Thyroid gland (tissue), 4 donors: ENCODE measurements at regions not wholly inside any gene's neighbourhood (a gene's known extent, or its start where the extent isn't known, plus 50 kb on each side); places are given as distances from the start of the nearest gene placed in this dataset.

Experiments
- DNase-seq, 2 donors: peaks; one replicate each; pipeline ENCODE4 v3.0.0-alpha.2; 2019
- H3K27ac ChIP-seq, 3 donors: fragments of 200-600 bp; sonication (generic); 1 replicate in 2 of 3; 2 replicates in 1 of 3; pipeline ENCODE4 v1.5.1; 2016 to 2019; ENCODE audit warnings: mild to moderate bottlenecking in 1 of 3, moderate library complexity in 1 of 3
- H3K27me3 ChIP-seq: fragments of 200-600 bp; sonication (generic); one replicate; pipeline ENCODE4 v1.5.1; 2019
- H3K36me3 ChIP-seq, 2 donors: fragments of 200-600 bp; sonication (generic); one replicate each; pipeline ENCODE4 v1.5.1; 2016 to 2019
- H3K4me1 ChIP-seq, 2 donors: fragments of 200-600 bp; sonication (generic); one replicate each; pipeline ENCODE4 v1.5.1; 2017 to 2019
- H3K4me3 ChIP-seq, 3 donors: fragments of 200-600 bp; sonication (generic); replicated peaks in 1 of 3; 1 replicate in 2 of 3; 2 replicates in 1 of 3; pipeline ENCODE4 v1.5.1; 2016; ENCODE audit warnings: mild to moderate bottlenecking in 1 of 3
- H3K9me3 ChIP-seq: fragments of 200-600 bp; sonication (generic); one replicate; pipeline ENCODE4 v1.5.1; 2017
- CTCF ChIP-seq, 6 experiments: fragments of 200-600 bp in 3 of 6; fragments of 450-650 bp in 3 of 6; sonication (generic) in 3 of 6; IDR thresholded peaks; one replicate each; pipeline ENCODE4 v1.5.1; 2016 to 2019; ENCODE audit warnings: antibody characterized with exemption in 6 of 6, mild to moderate bottlenecking in 2 of 6, inconsistent platforms in 1 of 6, moderate library complexity in 1 of 6
- POLR2A ChIP-seq, 2 donors: fragments of 450-650 bp; IDR thresholded peaks; one replicate each; pipeline ENCODE4 v1.6.1; 2017; ENCODE audit warnings: antibody characterized with exemption in 2 of 2, mild to moderate bottlenecking in 2 of 2, moderate library complexity in 1 of 2
- WGBS, 2 donors: methylation state at CpG; one replicate each; pipeline ENCODE4 v1.1.5; 2017; 5-methylcytosine and 5-hydroxymethylcytosine counted together
- intact Hi-C: fragments of 100-400 bp; cut with DNase I; formaldehyde crosslinking; loops from one replicate; pipeline ENCODE4 v1.15.1; 2023

GRCh38 chr11:111439901-111440300, 60.8 kb upstream of the POU2AF1 start:
- Histone ChIP-seq H3K4me1 (peaks cover 33 to 35% of the 10 kb centered on the region in 2 donors), H3K9me3 (no peaks in the 10 kb centered on the region), H3K4me3 (no peak overlapping the region), H3K36me3 (no peaks in the 10 kb centered on the region), H3K27me3 (no peaks in the 10 kb centered on the region), H3K27ac (no peak overlapping the region)
- no peak for DNase-seq
- intact Hi-C loops = no loop called here
- 94 to 100% methylated on average over 1 of the region's 1 CpG for WGBS, 2 donors
- no peak for TF ChIP-seq POLR2A (IDR thresholded peaks at IDR 0.05)

DNA sequence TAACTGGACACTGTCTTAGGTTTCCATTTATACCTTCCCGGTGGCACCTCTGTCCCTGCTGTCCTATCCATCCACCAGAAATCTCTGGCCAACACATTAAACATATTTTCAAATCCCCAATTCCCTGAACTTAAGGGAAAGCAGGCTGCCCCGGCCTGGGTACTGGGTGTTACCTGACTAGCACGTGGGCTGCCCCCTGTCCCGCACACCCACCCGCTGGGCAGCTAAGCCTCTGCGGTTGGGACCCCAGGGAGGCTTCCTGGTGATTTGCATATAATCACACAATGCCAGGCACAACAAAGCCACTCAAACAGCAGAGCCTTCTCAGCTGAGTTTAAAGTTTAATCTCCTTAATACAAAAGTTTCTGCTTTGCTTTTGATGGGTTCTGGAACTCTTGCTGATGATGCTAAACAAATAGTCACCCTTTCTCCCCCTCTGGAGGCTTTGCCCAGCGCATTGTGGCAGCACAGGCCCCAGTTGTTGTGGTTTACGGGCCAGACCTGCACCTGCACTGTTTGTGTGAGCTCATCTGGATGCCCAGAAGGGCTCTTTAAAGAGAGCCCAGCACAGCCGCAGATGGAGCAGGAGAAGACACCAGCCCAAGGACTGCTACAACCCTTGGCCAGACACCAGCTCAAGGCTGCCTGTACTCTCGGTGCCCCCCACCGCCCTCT, 59.9 kb upstream of the POU2AF1 start:
- peaks cover 34 to 35% of the 10 kb centered on the region in 2 donors for H3K4me1 ChIP-seq
- H3K36me3 ChIP-seq = no peaks in the 10 kb centered on the region
- peak overlapping the region in 1 of 3 donors; percentile 51 for H3K27ac ChIP-seq
- no peak for TF ChIP-seq POLR2A (IDR thresholded peaks at IDR 0.05)
- no peak for TF ChIP-seq CTCF (IDR thresholded peaks at IDR 0.05)
- WGBS, 2 donors = 83 to 90% methylated on average over 11 of the region's 11 CpGs
- H3K4me3 ChIP-seq = no peak overlapping the region
- H3K9me3 ChIP-seq = no peaks in the 10 kb centered on the region
- no peaks in the 10 kb centered on the region for H3K27me3 ChIP-seq
- intact Hi-C loops = no loop called here
- DNase-seq = no peak

- Histone ChIP-seq H3K27ac (peak overlapping the region in 2 of 3 donors; percentile 30 to 51), H3K4me3 (no peak overlapping the region), H3K4me1 (peaks cover 34 to 35% of the 10 kb centered on the region in 2 donors), H3K9me3 (no peaks in the 10 kb centered on the region), H3K36me3 (no peaks in the 10 kb centered on the region), H3K27me3 (no peaks in the 10 kb centered on the region)
- peak; percentile 64 to 73 for DNase-seq
- TF ChIP-seq CTCF (IDR thresholded peaks at IDR 0.05) (no peak), POLR2A (IDR thresholded peaks at IDR 0.05) (no peak)
- 53 to 57% methylated on average over 3 of the region's 3 CpGs for WGBS, 2 donors
- intact Hi-C loops = no loop called here
Observed at GRCh38 chr11:111438168-111438567, 59.1 kb upstream of the POU2AF1 start.

DNA sequence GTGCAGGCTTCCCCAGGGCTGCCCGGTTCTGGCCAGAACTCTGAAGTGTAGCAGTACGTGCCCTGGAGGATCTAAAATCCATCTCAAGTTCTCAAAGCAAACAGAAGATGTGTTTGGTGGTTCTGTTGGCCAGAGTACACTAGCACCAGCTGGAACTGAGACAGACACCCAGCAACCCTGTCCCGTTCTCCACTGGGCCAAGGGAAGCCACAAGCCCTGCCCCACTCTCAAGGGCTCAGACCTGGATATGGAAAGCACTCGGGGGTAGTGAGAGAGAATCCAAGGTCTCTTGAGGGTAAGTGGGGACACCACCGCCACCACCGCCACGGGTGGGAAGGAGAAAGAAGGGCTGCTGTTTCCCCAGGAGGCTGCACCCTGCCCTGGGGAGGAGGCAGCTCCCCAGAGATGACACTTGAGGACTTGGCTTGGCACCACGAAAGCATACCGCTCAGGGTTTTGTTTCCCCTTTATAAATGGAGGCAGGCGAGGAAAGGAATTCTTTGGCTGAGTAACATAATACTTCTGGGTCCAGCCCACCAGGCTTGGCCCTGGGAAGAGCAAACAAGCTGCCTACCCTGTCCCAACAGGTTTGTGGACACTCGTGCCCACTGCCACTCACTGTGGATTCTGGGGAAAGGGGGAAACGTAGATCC, 56.1 kb upstream of the POU2AF1 start:
- H3K4me1 ChIP-seq = peaks cover 34 to 35% of the 10 kb centered on the region in 2 donors
- 47 to 58% methylated on average over 11 to 12 of the region's 12 CpGs for WGBS, 2 donors
- TF ChIP-seq POLR2A (IDR thresholded peaks at IDR 0.05) (no peak), CTCF (IDR thresholded peaks at IDR 0.05) (no peak)
- DNase-seq = peak; percentile 49 to 59
- peak overlapping the region; percentile 26 to 73 (median 60) for H3K27ac ChIP-seq
- H3K4me3 ChIP-seq = no peak overlapping the region
- H3K9me3 ChIP-seq = no peaks in the 10 kb centered on the region
- H3K27me3 ChIP-seq = no peaks in the 10 kb centered on the region
- H3K36me3 ChIP-seq = no peaks in the 10 kb centered on the region
- intact Hi-C loops = no loop called here

GRCh38 chr11:111429066-111429506, 50.0 kb upstream of the POU2AF1 start:
- intact Hi-C loops = loop anchor here (5.0 kb wide), 1 partner anchor 132 kb away; the partner anchor contains the start of gene POU2AF3
- H3K4me1 ChIP-seq = peaks cover 0 to 14% of the 10 kb centered on the region in 2 donors
- H3K27ac ChIP-seq = no peak overlapping the region
- no peaks in the 10 kb centered on the region for H3K36me3 ChIP-seq
- H3K27me3 ChIP-seq = no peaks in the 10 kb centered on the region
- 58 to 61% methylated on average over 7 of the region's 7 CpGs for WGBS, 2 donors
- no peaks in the 10 kb centered on the region for H3K9me3 ChIP-seq
- peak; percentile 36 to 53 for DNase-seq
- no peak for TF ChIP-seq POLR2A (IDR thresholded peaks at IDR 0.05)
- peak in 4 of 6 experiments; percentile 21 to 62 (median 52) for TF ChIP-seq CTCF (IDR thresholded peaks at IDR 0.05)
- no peak overlapping the region for H3K4me3 ChIP-seq
